ENCODE measurements at regions not wholly inside any gene's neighbourhood (a gene's known extent, or its start where the extent isn't known, plus 50 kb on each side); places are given as distances from the start of the nearest gene placed in this dataset.

DNA sequence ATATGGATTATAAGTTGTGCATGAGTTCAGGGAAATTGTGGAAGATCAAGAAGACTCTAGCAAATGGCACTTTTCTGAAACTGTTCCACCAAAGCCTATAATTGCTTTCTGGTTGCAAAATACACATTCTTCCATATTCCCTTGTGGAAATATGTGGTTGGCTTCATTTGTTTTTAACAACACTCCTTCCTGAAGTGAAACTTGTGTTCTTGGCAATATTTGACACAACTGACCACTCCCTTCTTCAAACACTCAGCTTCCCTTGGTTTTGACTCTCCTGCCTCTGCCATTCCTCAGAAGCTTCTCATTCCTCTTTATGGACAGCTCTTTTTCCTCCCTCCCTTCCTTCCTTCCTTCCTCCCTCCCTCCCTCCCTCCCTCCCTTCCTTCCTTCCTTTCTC lies 192.3 kb downstream of the PMAIP1 start (continued):
- TF ChIP-seq UBTF (CRISPR knock-in tag; IDR thresholded peaks at IDR 0.05) (no peak), ZEB1 (IDR thresholded peaks at IDR 0.05; ENCODE audit: insufficient replicate concordance, low read depth) (no peak), ZNF773 (CRISPR knock-in tag; IDR thresholded peaks at IDR 0.05; ENCODE audit: borderline replicate concordance) (no peak)
- TF ChIP-seq, protein P1, sequence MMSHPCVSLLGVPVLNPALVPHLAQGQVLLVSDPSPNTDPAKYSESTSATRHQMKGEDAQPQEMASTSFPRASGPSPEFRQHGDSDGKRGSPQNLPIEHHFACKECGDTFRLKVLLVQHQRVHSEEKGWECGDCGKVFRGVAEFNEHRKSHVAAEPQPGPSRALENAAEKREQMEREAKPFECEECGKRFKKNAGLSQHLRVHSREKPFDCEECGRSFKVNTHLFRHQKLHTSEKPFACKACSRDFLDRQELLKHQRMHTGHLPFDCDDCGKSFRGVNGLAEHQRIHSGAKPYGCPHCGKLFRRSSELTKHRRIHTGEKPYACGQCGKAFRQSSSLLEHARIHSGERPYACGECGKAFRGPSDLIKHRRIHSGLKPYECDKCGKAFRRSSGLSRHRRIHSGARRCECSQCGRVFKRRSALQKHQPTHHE (CRISPR knock-in tag; IDR thresholded peaks at IDR 0.05; ENCODE audit: borderline replicate concordance) = no peak
- TF ChIP-seq, protein P2, sequence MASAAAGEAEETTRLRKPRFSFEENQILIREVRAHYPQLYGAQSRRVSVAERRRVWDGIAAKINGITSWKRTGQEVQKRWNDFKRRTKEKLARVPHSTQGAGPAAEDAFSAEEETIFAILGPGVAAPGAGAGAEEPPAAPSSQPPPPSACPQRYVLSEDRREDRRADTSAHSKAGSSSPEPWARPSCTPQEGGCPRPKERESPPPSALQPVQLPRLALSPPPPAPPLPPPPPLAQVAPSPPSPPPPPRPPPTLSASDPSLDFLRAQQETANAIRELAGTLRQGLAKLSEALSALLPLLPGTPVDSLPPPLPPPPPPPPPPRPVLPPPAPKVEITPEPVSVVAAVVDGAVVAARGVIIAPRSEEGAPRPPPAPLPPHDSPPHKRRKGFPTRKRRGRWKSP (CRISPR knock-in tag; IDR thresholded peaks at IDR 0.05) = no peak
- TF ChIP-seq, protein P3, sequence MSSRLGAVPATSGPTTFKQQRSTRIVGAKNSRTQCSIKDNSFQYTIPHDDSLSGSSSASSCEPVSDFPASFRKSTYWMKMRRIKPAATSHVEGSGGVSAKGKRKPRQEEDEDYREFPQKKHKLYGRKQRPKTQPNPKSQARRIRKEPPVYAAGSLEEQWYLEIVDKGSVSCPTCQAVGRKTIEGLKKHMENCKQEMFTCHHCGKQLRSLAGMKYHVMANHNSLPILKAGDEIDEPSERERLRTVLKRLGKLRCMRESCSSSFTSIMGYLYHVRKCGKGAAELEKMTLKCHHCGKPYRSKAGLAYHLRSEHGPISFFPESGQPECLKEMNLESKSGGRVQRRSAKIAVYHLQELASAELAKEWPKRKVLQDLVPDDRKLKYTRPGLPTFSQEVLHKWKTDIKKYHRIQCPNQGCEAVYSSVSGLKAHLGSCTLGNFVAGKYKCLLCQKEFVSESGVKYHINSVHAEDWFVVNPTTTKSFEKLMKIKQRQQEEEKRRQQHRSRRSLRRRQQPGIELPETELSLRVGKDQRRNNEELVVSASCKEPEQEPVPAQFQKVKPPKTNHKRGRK (CRISPR knock-in tag; IDR thresholded peaks at IDR 0.05) = no peak

DNA sequence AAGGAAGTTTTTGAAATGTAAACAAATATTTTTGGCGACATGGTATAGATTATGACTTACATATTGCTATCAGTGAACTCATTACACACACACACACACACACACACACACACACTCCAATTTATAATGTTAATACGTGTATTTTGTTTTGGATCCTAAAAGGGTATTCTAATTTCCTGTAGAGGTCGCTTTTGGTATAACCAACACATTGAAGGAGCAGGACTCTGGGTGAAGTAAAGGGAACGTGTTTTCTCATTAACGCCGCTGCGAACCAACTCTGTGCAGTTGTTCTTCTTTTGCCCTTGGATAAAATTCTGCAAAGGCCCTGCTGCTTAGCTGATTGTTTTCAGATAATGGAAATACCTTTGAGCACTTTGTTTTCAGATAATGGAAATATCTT lies 190.4 kb downstream of the PMAIP1 start:
- TF ChIP-seq KDM1A (CRISPR knock-in tag; IDR thresholded peaks at IDR 0.05) (no peak), RELA (CRISPR knock-in tag; IDR thresholded peaks at IDR 0.05) (no peak), TAF15 (IDR thresholded peaks at IDR 0.05; ENCODE audit: low read depth, low read length, poor library complexity, severe bottlenecking) (no peak), SMAD3 (CRISPR knock-in tag; IDR thresholded peaks at IDR 0.05) (no peak), KDM5B (CRISPR knock-in tag; IDR thresholded peaks at IDR 0.05; ENCODE audit: borderline replicate concordance) (no peak), ZNF337 (CRISPR knock-in tag; IDR thresholded peaks at IDR 0.05; ENCODE audit: borderline replicate concordance, low read depth) (no peak), ZNF460 (CRISPR knock-in tag; IDR thresholded peaks at IDR 0.05; ENCODE audit: borderline replicate concordance) (no peak), ZNF709 (CRISPR knock-in tag; IDR thresholded peaks at IDR 0.05) (no peak), KMT2B (CRISPR knock-in tag; IDR thresholded peaks at IDR 0.05) (no peak), ZNF577 (CRISPR knock-in tag; IDR thresholded peaks at IDR 0.05; ENCODE audit: borderline replicate concordance, low read depth) (no peak)
- TF ChIP-seq, protein P4, sequence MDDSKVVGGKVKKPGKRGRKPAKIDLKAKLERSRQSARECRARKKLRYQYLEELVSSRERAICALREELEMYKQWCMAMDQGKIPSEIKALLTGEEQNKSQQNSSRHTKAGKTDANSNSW (CRISPR knock-in tag; IDR thresholded peaks at IDR 0.05; ENCODE audit: borderline replicate concordance) = no peak
- in situ Hi-C loops (cut with HindIII; ENCODE audit: extremely low pct_ligation_motif_present, low pct_unique_long_range_greater_than_20kb) (no loop called here), intact Hi-C loops (cut with micrococcal nuclease; ENCODE audit: unreplicated experiment) (loop anchor here (2.0 kb wide), 1 partner anchor 325 kb away; no protein-coding TSS in a partner anchor)
- no peaks in the 10 kb centered on the region for H4K20me1 ChIP-seq (ENCODE audit: insufficient read depth, low read length)
- no peak overlapping the region for H3K4me3 ChIP-seq (replicated peaks in 1 of 3; ENCODE audit: insufficient read depth in 1 of 3, low read depth in 2 of 3, low read length in 3 of 3)
- ChIA-PET CTCF (ENCODE audit: low intra/inter-chr PET ratio, low total read pairs) (no interaction called here), POLR2A (no interaction called here)
- DNase-seq (ENCODE audit: low spot score) = no peak
- peak; percentile 39 for FAIRE-seq
- no peak overlapping the region for H3K4me2 ChIP-seq (ENCODE audit: low read depth, low read length)
- no peak overlapping the region for H3K27ac ChIP-seq (ENCODE audit: extremely low read length, insufficient read depth, low read length)
- H3K9ac ChIP-seq (ENCODE audit: insufficient read depth, low read depth, low read length) = no peak overlapping the region
- H3K27me3 ChIP-seq (ENCODE audit: control insufficient read depth in 1 of 2, insufficient read depth in 2 of 2, low read length in 2 of 2) = no peaks in the 10 kb centered on the region
- no peak for ATAC-seq
- H2AFZ ChIP-seq (ENCODE audit: low read length) = no peak overlapping the region
- H3K4me1 ChIP-seq (ENCODE audit: insufficient read depth, low read length) = no peaks in the 10 kb centered on the region
- H3K79me2 ChIP-seq (ENCODE audit: insufficient read depth, low read length) = no peaks in the 10 kb centered on the region
- 19% methylated on average over 7 of the region's 7 CpGs for WGBS (ENCODE audit: low lambda C conversion rate)
- no peaks in the 10 kb centered on the region for H3K36me3 ChIP-seq (replicated peaks in 1 of 2; ENCODE audit: control insufficient read depth in 1 of 2, insufficient read depth in 2 of 2, low read length in 2 of 2)
- no TSS peak for BruUV-seq (replicated peaks)
- peaks cover 6% of the 10 kb centered on the region; the same call in 1 of the 2 replicates for H3K9me3 ChIP-seq (ENCODE audit: low read length)
